H1 (cell line): ENCODE measurements at regions not wholly inside any gene's neighbourhood (a gene's known extent, or its start where the extent isn't known, plus 50 kb on each side); places are given as distances from the start of the nearest gene placed in this dataset.

ENCODE experiments used
- CTCF ChIA-PET: fragments of 300-600 bp; sonication (Branson Sonifier 250); formaldehyde crosslinking; loops from one replicate; lab custom pipeline; 2021; ENCODE audit not compliant: partially characterized antibody; lab: Charles Lee
- POLR2A ChIA-PET: fragments of 300-600 bp; sonication (Branson Sonifier 250); formaldehyde crosslinking; loops from one replicate; lab custom pipeline; 2021; ENCODE audit warnings: inconsistent platforms; ENCODE audit not compliant: partially characterized antibody; lab: Charles Lee
- DNase-seq, 2 experiments: peaks; one replicate each; pipeline versions ENCODE4 v3.0.0 to v3.0.0-alpha.2; 2010 to 2022; ENCODE audit warnings: low spot score in 2 of 2, low read depth in 1 of 2, mixed read lengths in 1 of 2
- FAIRE-seq: peaks from 2 replicates; lab custom pipeline; 2011; peaks lifted over from hg19 to GRCh38; lab: Jason Lieb, UNC
- H2AFZ ChIP-seq: 2 replicates; pipeline ENCODE4 v1.8.1; 2012; ENCODE audit warnings: low read length, inconsistent platforms
- H2AK5ac ChIP-seq: 2 replicates; pipeline ENCODE4 v1.6.1; 2013; ENCODE audit warnings: low read depth, low read length
- H2BK120ac ChIP-seq: replicated peaks from 2 replicates; pipeline ENCODE3; 2013; ENCODE audit warnings: low read depth, low read length, inconsistent platforms
- H2BK12ac ChIP-seq: 2 replicates; pipeline ENCODE4 v1.6.1; 2013; ENCODE audit warnings: low read depth, low read length
- H2BK15ac ChIP-seq: 2 replicates; pipeline ENCODE4 v1.6.1; 2013; ENCODE audit warnings: low read length
- H2BK20ac ChIP-seq: 2 replicates; pipeline ENCODE4 v1.6.1; 2013; ENCODE audit warnings: low read length
- H2BK5ac ChIP-seq: 2 replicates; pipeline ENCODE4 v1.6.1; 2013; ENCODE audit warnings: low read depth, low read length
- H3K14ac ChIP-seq: 2 replicates; pipeline ENCODE4 v1.6.1; 2013; ENCODE audit warnings: inconsistent platforms; ENCODE audit not compliant: insufficient read length
- H3K18ac ChIP-seq: 2 replicates; pipeline ENCODE4 v1.6.1; 2013; ENCODE audit warnings: low read length; ENCODE audit errors: extremely low read depth
- H3K23ac ChIP-seq: 2 replicates; pipeline ENCODE4 v1.6.1; 2013; ENCODE audit warnings: inconsistent platforms; ENCODE audit not compliant: insufficient read length
- H3K23me2 ChIP-seq: 2 replicates; pipeline ENCODE4 v1.6.1; 2013; ENCODE audit warnings: low read depth, low read length
- H3K27ac ChIP-seq: 2 replicates; pipeline ENCODE4 v1.6.1; 2011; ENCODE audit warnings: low read depth, low read length, inconsistent platforms
- H3K27me3 ChIP-seq, 4 experiments: replicated peaks in 1 of 4; 1 replicate in 1 of 4; 2 replicates in 3 of 4; pipeline versions ENCODE4 v1.6.1 to v1.8.1; 2011 to 2013; ENCODE audit warnings: low read length in 3 of 4, mild to moderate bottlenecking in 3 of 4, inconsistent platforms in 2 of 4, mixed read lengths in 2 of 4, moderate library complexity in 1 of 4; ENCODE audit not compliant: control insufficient read depth in 3 of 4, insufficient read depth in 3 of 4; ENCODE audit errors: extremely low read depth in 1 of 4
- H3K36me3 ChIP-seq, 4 experiments: 2 replicates each; pipeline versions ENCODE4 v1.6.1 to v1.8.1; 2011 to 2013; ENCODE audit warnings: mild to moderate bottlenecking in 4 of 4, low read length in 3 of 4, moderate library complexity in 2 of 4, control low read depth in 1 of 4, inconsistent platforms in 1 of 4; ENCODE audit not compliant: insufficient read depth in 4 of 4, control insufficient read depth in 2 of 4
- H3K4ac ChIP-seq: replicated peaks from 2 replicates; pipeline ENCODE3; 2013; ENCODE audit warnings: low read length, low read depth, mixed read lengths, inconsistent platforms; ENCODE audit not compliant: insufficient read length
- H3K4me1 ChIP-seq, 4 experiments: replicated peaks in 1 of 4; 1 replicate in 1 of 4; 2 replicates in 3 of 4; pipeline versions ENCODE4 v1.6.1 to v1.8.1; 2011 to 2013; ENCODE audit warnings: low read length in 3 of 4, inconsistent platforms in 2 of 4, mixed read lengths in 1 of 4; ENCODE audit not compliant: insufficient read depth in 4 of 4, control insufficient read depth in 3 of 4
- H3K4me2 ChIP-seq, 2 experiments: 2 replicates each; pipeline versions ENCODE4 v1.6.1 to v1.8.1; 2011 to 2013; ENCODE audit warnings: low read depth in 2 of 2, low read length in 2 of 2, control low read depth in 1 of 2, inconsistent platforms in 1 of 2, mild to moderate bottlenecking in 1 of 2; ENCODE audit not compliant: insufficient read depth in 1 of 2
- H3K4me3 ChIP-seq, 4 experiments: fragments of 200-600, 300-600 bp in 1 of 4; sonication (generic), shearing (Covaris generic), sonication (Bioruptor Twin) in 1 of 4; 2 replicates each; pipeline versions ENCODE4 v1.5.1 to v1.8.1; 2011 to 2016; ENCODE audit warnings: low read length in 4 of 4, low read depth in 3 of 4, control low read depth in 2 of 4, inconsistent platforms in 2 of 4, mild to moderate bottlenecking in 2 of 4, mixed read lengths in 1 of 4, moderate library complexity in 1 of 4; ENCODE audit not compliant: insufficient read depth in 2 of 4; ENCODE audit errors: extremely low read depth in 1 of 4
- H3K56ac ChIP-seq: replicated peaks from 2 replicates; pipeline ENCODE3; 2013; ENCODE audit warnings: low read depth, mild to moderate bottlenecking, mixed read lengths, low read length, inconsistent platforms; ENCODE audit not compliant: insufficient read length
- H3K79me1 ChIP-seq: 2 replicates; pipeline ENCODE4 v1.6.1; 2013; ENCODE audit warnings: low read depth, low read length, control low read depth
- H3K79me2 ChIP-seq, 2 experiments: 2 replicates each; pipeline versions ENCODE4 v1.6.1 to v1.8.1; 2012 to 2013; ENCODE audit warnings: low read length in 2 of 2, mild to moderate bottlenecking in 2 of 2, inconsistent platforms in 1 of 2; ENCODE audit not compliant: insufficient read depth in 2 of 2, control insufficient read depth in 1 of 2
- H3K9ac ChIP-seq, 4 experiments: replicated peaks in 1 of 4; 1 replicate in 1 of 4; 2 replicates in 3 of 4; pipeline versions ENCODE4 v1.6.1 to v1.8.1; 2011 to 2013; ENCODE audit warnings: low read depth in 3 of 4, low read length in 3 of 4, control low read depth in 2 of 4, mild to moderate bottlenecking in 2 of 4, moderate library complexity in 2 of 4, inconsistent platforms in 1 of 4; ENCODE audit errors: extremely low read depth in 1 of 4
- H3K9me3 ChIP-seq, 2 experiments: 2 replicates each; pipeline versions ENCODE4 v1.6.1 to v1.8.1; 2012 to 2013; ENCODE audit warnings: mild to moderate bottlenecking in 2 of 2, moderate library complexity in 2 of 2, control low read depth in 1 of 2, inconsistent platforms in 1 of 2, low read depth in 1 of 2, low read length in 1 of 2, mixed read lengths in 1 of 2; ENCODE audit not compliant: insufficient read depth in 2 of 2
- H4K20me1 ChIP-seq, 2 experiments: replicated peaks in 1 of 2; 2 replicates each; pipeline versions ENCODE3 to v1.8.1; 2011 to 2013; ENCODE audit warnings: inconsistent platforms in 2 of 2, low read length in 2 of 2, mild to moderate bottlenecking in 1 of 2; ENCODE audit not compliant: insufficient read depth in 2 of 2, control insufficient read depth in 1 of 2
- H4K5ac ChIP-seq: 2 replicates; pipeline ENCODE4 v1.6.1; 2013; ENCODE audit warnings: low read length, low read depth, mixed read lengths, inconsistent platforms; ENCODE audit not compliant: insufficient read length
- H4K8ac ChIP-seq: 2 replicates; pipeline ENCODE4 v1.8.0; 2013; ENCODE audit warnings: mild to moderate bottlenecking, moderate library complexity, low read length, inconsistent platforms; ENCODE audit not compliant: insufficient read depth; ENCODE audit errors: extremely low read depth
- H4K91ac ChIP-seq: replicated peaks from 2 replicates; pipeline ENCODE3; 2013; ENCODE audit warnings: low read length, mixed read lengths, inconsistent platforms; ENCODE audit not compliant: insufficient read length
- BCL11A ChIP-seq, 2 experiments: IDR thresholded peaks; one replicate each; pipeline ENCODE4 v1.6.1; 2011; ENCODE audit warnings: low read depth in 2 of 2, low read length in 2 of 2, mild to moderate bottlenecking in 2 of 2
- CHD1 ChIP-seq: IDR thresholded peaks from 2 replicates; pipeline ENCODE4 v1.6.1; 2012; ENCODE audit warnings: low read depth, low read length, improper control_type of control experiment
- CTBP2 ChIP-seq: IDR thresholded peaks from 2 replicates; pipeline ENCODE4 v1.7.0; 2011; ENCODE audit warnings: borderline replicate concordance, mild to moderate bottlenecking, moderate library complexity, mixed read lengths, low read length; ENCODE audit not compliant: insufficient read depth, insufficient read length
- CTCF ChIP-seq, 3 experiments: IDR thresholded peaks; 1 replicate in 2 of 3; 2 replicates in 1 of 3; pipeline versions ENCODE4 v1.5.1 to v1.6.1; 2011; ENCODE audit warnings: low read length in 3 of 3, mild to moderate bottlenecking in 3 of 3, inconsistent platforms in 2 of 3, low read depth in 1 of 3, moderate library complexity in 1 of 3; ENCODE audit not compliant: insufficient read depth in 1 of 3; ENCODE audit errors: control extremely low read depth in 1 of 3
- EP300 ChIP-seq, 2 experiments: IDR thresholded peaks; 1 replicate in 1 of 2; 2 replicates in 1 of 2; pipeline ENCODE4 v1.6.1; 2011 to 2012; ENCODE audit warnings: low read depth in 2 of 2, low read length in 2 of 2, mild to moderate bottlenecking in 2 of 2, borderline replicate concordance in 1 of 2, inconsistent platforms in 1 of 2, moderate library complexity in 1 of 2
- EZH2 ChIP-seq: fragments of 200-600 bp; sonication (generic); IDR thresholded peaks from 2 replicates; pipeline ENCODE4 v1.7.1; 2012; ENCODE audit warnings: low read depth, mild to moderate bottlenecking, moderate library complexity, low read length, inconsistent platforms; ENCODE audit not compliant: severe bottlenecking
- MAX ChIP-seq: IDR thresholded peaks from 2 replicates; pipeline ENCODE4 v1.6.1; 2012; ENCODE audit warnings: inconsistent platforms
- POLR2A ChIP-seq, 2 experiments: IDR thresholded peaks; 1 replicate in 1 of 2; 2 replicates in 1 of 2; pipeline ENCODE4 v1.6.1; 2011; ENCODE audit warnings: low read depth in 2 of 2, low read length in 2 of 2, mild to moderate bottlenecking in 2 of 2; ENCODE audit errors: control extremely low read depth in 1 of 2
- SIRT6 ChIP-seq: IDR thresholded peaks from one replicate; pipeline ENCODE4 v1.7.1; 2012; ENCODE audit warnings: low read length, inconsistent platforms
- SIX5 ChIP-seq: IDR thresholded peaks from 2 replicates; pipeline ENCODE4 v1.6.1; 2011; ENCODE audit warnings: mild to moderate bottlenecking, low read depth, low read length
- SP1 ChIP-seq: IDR thresholded peaks from 2 replicates; pipeline ENCODE4 v1.6.1; 2011; ENCODE audit warnings: low read depth, low read length
- SRF ChIP-seq: IDR thresholded peaks from 2 replicates; pipeline ENCODE4 v1.6.1; 2011; ENCODE audit warnings: mild to moderate bottlenecking, low read depth, low read length, moderate library complexity
- WGBS, 2 experiments: shearing (Covaris generic) in 1 of 2; methylation state at CpG; one replicate each; pipeline versions ENCODE4 v1.1.6 to v1.1.7; 2013 to 2015; ENCODE audit warnings: low lambda C conversion rate in 2 of 2, mixed read lengths in 2 of 2, inconsistent platforms in 1 of 2, low coverage in 1 of 2, missing lambda C conversion rate in 1 of 2; ENCODE audit not compliant: insufficient replicate concordance in 2 of 2, insufficient coverage in 1 of 2, insufficient read length in 1 of 2; ENCODE audit errors: extremely low coverage in 1 of 2, missing lambda C conversion rate in 1 of 2; 5-methylcytosine and 5-hydroxymethylcytosine counted together

GRCh38 chr14:28264306-28264705 lies 502.3 kb upstream of the FOXG1 start:
- no peak overlapping the region for H2BK20ac ChIP-seq
- no peak overlapping the region for H3K27ac ChIP-seq
- no peaks in the 10 kb centered on the region for H3K9me3 ChIP-seq
- H3K27me3 ChIP-seq, result no peaks in the 10 kb centered on the region
- no peaks in the 10 kb centered on the region for H4K20me1 ChIP-seq
- 96% methylated on average over 13 of the region's 29 CpGs; no CpG with 5 or more reads in 1 of the 2 experiments for WGBS, 2 experiments
- no peak for FAIRE-seq
- no peak overlapping the region for H3K23ac ChIP-seq
- H3K36me3 ChIP-seq, result no peaks in the 10 kb centered on the region
- no peak overlapping the region for H3K9ac ChIP-seq
- H2BK12ac ChIP-seq, result no peak overlapping the region
- DNase-seq, result no peak
- H4K5ac ChIP-seq, result no peak overlapping the region
- H3K4me1 ChIP-seq, result no peaks in the 10 kb centered on the region
- H2AFZ ChIP-seq, result no peak overlapping the region
- H3K56ac ChIP-seq, result no peak overlapping the region
- no peak overlapping the region for H3K18ac ChIP-seq
- no peaks in the 10 kb centered on the region for H3K23me2 ChIP-seq
- no peak overlapping the region for H3K14ac ChIP-seq
- H2BK5ac ChIP-seq, result no peak overlapping the region
- H3K4me3 ChIP-seq, result no peak overlapping the region
- H4K91ac ChIP-seq, result no peak overlapping the region
- no peak overlapping the region for H2BK120ac ChIP-seq
- ChIA-PET POLR2A (no interaction called here), CTCF (no interaction called here)
- H3K79me2 ChIP-seq, result no peaks in the 10 kb centered on the region
- H3K4ac ChIP-seq, result no peak overlapping the region
- H4K8ac ChIP-seq, result no peak overlapping the region
- no peak overlapping the region for H2AK5ac ChIP-seq
- H3K4me2 ChIP-seq, result no peak overlapping the region
- no peak overlapping the region for H2BK15ac ChIP-seq
- H3K79me1 ChIP-seq, result no peaks in the 10 kb centered on the region
- TF ChIP-seq EP300 (IDR thresholded peaks at IDR 0.05; ENCODE audit: borderline replicate concordance in 1 of 2, low read depth in 2 of 2, low read length in 2 of 2) (no peak), CHD1 (no peak), SIX5 (no peak), EZH2 (no peak), CTBP2 (no peak), SP1 (no peak), CTCF (IDR thresholded peaks at IDR 0.05; ENCODE audit: control extremely low read depth in 1 of 3, insufficient read depth in 1 of 3, low read depth in 1 of 3, low read length in 3 of 3) (no peak), MAX (no peak), SIRT6 (no peak), SRF (no peak), POLR2A (IDR thresholded peaks at IDR 0.05; ENCODE audit: control extremely low read depth in 1 of 2, low read depth in 2 of 2, low read length in 2 of 2) (no peak), BCL11A (IDR thresholded peaks at IDR 0.05; ENCODE audit: low read depth in 2 of 2, low read length in 2 of 2) (no peak)
